HG03135 (cell line): ENCODE measurements at regions not wholly inside any gene's neighbourhood (a gene's known extent, or its start where the extent isn't known, plus 50 kb on each side); places are given as distances from the start of the nearest gene placed in this dataset.
"Not testable (repeated sequence)": the region's sequence is repeated elsewhere in the genome, so short reads cannot be mapped to it uniquely, and the experiment has no call there.

Experiments
- ATAC-seq: cut with Tn5 transposase; IDR thresholded peaks from one replicate; pipeline ENCODE4 v1.9.1; 2021; ENCODE audit warnings: mild to moderate bottlenecking, moderate library complexity; ENCODE audit not compliant: unreplicated experiment

GRCh38 chr4:71204056-71204455 lies 134.8 kb upstream of the SLC4A4 start:
- no peak for ATAC-seq

DNA sequence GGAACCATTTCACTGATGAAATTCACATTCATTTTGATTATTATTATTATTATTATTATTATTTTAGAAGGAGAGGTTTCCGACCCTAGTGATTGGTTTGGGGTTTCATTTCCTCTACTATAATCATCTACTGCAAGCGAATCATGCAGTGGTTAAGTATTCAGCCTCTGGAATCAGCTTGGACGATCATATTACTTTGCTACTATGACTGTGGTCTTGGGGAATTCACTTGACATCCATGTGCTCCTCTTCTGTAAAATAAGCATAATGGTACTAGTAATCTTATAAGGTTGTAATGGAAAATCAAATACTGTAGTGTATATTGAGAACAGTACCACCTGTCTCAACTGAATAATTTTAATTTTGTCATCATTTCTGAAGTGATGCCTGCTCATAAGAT lies 132.1 kb upstream of the SLC4A4 start:
- ATAC-seq, result no peak

GRCh38 chr4:71209161-71209560 lies 129.7 kb upstream of the SLC4A4 start:
- no peak for ATAC-seq

DNA sequence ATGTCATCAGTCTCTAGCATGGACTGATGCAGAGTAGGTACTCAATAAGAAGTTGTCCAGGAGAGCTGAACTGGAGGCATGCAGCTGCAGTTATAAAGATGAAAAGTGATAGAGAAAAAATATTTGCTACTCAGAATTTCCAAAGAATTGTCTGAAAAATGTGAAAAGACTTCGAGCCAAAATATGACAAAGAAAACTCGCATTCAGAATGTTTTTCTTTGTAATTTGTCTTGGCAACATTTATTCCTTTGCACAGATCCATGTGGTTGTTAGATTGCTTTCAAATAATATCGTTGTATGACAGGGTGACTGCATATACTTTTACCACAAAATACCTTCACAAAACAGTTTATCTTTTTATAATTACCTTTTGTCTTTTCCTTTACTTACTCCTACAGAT lies 128.0 kb upstream of the SLC4A4 start:
- no peak for ATAC-seq

DNA sequence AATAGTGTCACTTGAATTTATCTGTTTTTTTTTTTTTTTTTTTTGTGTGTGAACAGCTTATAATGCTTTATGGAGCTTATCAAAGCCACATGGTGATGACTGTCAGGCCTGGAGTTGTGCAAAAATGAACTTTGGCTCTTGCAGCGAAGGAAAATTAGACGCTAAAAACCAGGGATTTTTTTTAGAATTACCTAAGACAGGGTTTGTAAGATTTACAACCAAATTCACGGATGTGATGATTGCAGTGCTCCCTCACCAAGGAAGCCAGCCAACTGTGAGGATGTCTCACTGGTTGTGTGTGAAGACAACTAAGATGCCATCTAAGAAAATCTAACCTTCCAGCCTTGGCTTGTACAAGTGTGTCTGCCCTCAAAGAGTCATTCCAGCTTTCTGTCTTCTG lies 127.1 kb upstream of the SLC4A4 start:
- ATAC-seq, result no peak

GRCh38 chr4:71212216-71212615 lies 126.6 kb upstream of the SLC4A4 start:
- no peak for ATAC-seq

DNA sequence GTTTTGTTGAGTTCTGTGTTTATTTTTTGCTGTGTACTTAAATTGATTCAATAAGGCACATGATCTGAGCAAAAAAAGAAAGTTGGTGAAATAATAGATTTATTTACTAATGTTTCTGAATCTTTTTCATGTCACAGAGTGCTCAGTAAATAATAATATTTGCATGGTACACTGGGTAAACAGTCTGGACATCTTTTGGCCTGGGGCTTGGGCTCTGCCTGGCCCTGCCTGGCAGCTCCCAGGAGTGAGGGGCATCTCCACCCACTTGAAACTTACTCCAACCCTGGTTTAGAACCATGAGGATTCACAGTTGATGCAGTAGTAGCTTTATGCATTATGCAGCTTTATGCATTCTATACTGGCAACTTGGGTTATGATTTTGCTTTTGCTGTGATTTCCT lies 124.2 kb upstream of the SLC4A4 start:
- no peak for ATAC-seq

- ATAC-seq, result no peak
Observed at GRCh38 chr4:71216316-71216959, 122.4 kb upstream of the SLC4A4 start.

DNA sequence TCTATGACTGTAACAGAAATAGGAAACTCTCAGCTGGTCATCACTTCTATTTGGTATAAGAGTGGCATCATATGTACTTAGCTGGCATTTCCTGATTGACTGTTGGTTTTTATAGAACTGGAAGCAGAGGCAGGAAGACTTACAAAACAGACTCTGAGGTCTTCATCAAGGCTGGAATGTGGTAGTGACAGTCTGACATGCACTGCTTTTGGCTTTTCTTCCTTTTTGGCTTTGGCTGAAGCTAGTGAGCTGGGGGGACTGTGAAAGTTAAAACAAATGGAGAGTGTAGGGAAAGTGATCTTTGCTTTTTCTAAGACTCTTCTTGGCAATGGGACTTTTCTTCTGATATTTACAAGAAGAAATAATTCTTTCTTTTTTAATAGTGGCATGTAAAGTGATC lies 121.1 kb upstream of the SLC4A4 start:
- no peak for ATAC-seq

GRCh38 chr4:71220848-71221247 lies 118.0 kb upstream of the SLC4A4 start:
- not testable (repeated sequence) for ATAC-seq

DNA sequence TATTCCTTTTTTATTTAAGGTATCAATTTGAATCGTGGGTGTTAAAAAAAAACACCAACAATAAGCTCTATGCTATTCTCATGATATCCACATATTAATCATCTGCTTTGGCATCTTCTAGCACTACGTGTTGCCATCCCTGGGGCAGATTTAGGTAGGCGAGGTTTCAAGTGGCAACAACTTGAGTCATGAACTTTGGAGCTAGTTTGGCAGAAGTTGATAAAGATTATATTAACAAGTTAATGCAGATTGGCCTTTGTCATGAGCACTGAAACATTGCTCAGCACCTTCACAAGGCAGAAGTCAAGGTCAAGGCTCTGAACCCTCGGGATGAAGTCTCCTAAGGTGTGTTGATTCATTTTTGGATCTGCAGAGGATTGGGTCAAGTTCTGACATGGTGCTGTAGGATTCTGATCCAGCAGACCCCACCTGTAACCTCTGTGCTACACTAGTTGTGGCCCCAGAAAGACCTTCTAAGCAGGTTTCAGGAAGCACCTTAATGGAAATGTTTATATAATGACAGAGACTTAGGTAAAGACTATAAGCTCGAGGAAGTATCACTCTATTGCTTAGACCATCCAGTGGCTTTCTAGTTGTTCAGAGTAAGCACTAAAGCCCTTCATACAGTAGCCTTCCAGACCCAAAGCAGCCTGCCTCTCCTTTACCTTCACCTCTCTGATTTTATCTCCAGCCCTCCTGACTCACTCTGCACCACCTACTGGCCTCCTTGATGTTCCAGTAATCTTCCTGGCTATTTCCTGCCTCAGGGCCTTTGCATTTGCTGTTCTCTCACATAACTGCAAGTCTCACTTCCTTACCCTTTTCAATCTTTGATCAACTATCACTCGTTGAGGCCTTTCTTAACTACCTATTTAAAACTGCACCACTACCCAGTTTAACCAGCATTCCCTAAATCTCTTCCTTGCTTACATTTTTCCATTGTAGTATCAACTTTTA lies 117.0 kb upstream of the SLC4A4 start:
- ATAC-seq, result no peak

- no peak for ATAC-seq
Observed at GRCh38 chr4:71222661-71223060, 116.2 kb upstream of the SLC4A4 start.

DNA sequence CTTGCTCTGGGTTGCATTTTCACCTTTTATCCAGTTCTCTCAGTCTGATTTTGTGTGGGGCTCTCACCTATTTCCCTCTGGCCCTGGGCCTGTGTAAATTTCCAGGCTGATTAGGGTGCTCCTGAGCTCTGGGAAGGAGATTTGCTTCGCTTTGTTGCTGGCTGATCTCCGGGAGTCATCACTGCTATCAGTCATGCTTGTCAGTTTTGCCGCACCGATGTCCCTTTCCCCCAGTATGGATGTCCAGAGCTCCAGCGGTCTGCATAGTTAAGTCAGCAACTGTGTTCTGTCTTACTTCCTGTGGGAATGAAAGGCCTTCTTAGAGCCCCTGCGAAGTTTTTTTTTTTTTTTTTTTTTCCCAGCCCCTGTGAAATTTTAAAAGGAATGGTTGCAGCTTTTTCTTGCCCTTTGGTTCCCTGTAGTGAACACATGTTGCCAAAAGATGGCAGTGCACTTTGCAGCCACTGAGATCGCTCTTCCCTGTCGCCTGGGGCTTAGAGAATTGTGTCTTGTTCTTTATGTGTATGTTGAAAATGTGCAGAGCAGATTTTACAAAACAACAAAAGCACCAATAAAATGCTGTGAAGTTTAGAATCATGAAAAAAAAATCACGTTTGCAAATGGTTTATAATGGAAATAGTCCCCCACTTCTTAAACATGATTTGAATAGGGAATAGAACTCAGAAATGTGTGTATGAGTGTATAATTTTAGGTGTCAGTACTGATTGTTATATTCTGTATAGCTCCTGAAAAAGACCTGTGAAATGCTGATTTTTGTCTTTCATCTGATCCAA lies 109.1 kb upstream of the SLC4A4 start:
- ATAC-seq, result no peak

- ATAC-seq, result no peak
Observed at GRCh38 chr4:71230271-71231128, 108.3 kb upstream of the SLC4A4 start.

GRCh38 chr4:71231129-71232055 lies 107.4 kb upstream of the SLC4A4 start:
- ATAC-seq, result no peak

GRCh38 chr4:71232056-71232430 lies 106.8 kb upstream of the SLC4A4 start:
- no peak for ATAC-seq

- ATAC-seq, result no peak
Observed at GRCh38 chr4:71232846-71233245, 106.0 kb upstream of the SLC4A4 start.

- ATAC-seq, result no peak
Observed at GRCh38 chr4:71235311-71236201, 103.3 kb upstream of the SLC4A4 start.

- ATAC-seq, result no peak
Observed at GRCh38 chr4:71236226-71236625, 102.6 kb upstream of the SLC4A4 start.
